H1 (cell line): ENCODE measurements at regions not wholly inside any gene's neighbourhood (a gene's known extent, or its start where the extent isn't known, plus 50 kb on each side); places are given as distances from the start of the nearest gene placed in this dataset.

Source experiments
- CTCF ChIA-PET: fragments of 300-600 bp; sonication (Branson Sonifier 250); formaldehyde crosslinking; loops from one replicate; lab custom pipeline; 2021; ENCODE audit not compliant: partially characterized antibody; lab: Charles Lee
- POLR2A ChIA-PET: fragments of 300-600 bp; sonication (Branson Sonifier 250); formaldehyde crosslinking; loops from one replicate; lab custom pipeline; 2021; ENCODE audit warnings: inconsistent platforms; ENCODE audit not compliant: partially characterized antibody; lab: Charles Lee
- DNase-seq, 2 experiments: peaks; one replicate each; pipeline versions ENCODE4 v3.0.0 to v3.0.0-alpha.2; 2010 to 2022; ENCODE audit warnings: low spot score in 2 of 2, low read depth in 1 of 2, mixed read lengths in 1 of 2
- FAIRE-seq: peaks from 2 replicates; lab custom pipeline; 2011; peaks lifted over from hg19 to GRCh38; lab: Jason Lieb, UNC
- H2AFZ ChIP-seq: 2 replicates; pipeline ENCODE4 v1.8.1; 2012; ENCODE audit warnings: low read length, inconsistent platforms
- H2AK5ac ChIP-seq: 2 replicates; pipeline ENCODE4 v1.6.1; 2013; ENCODE audit warnings: low read depth, low read length
- H2BK120ac ChIP-seq: replicated peaks from 2 replicates; pipeline ENCODE3; 2013; ENCODE audit warnings: low read depth, low read length, inconsistent platforms
- H2BK12ac ChIP-seq: 2 replicates; pipeline ENCODE4 v1.6.1; 2013; ENCODE audit warnings: low read depth, low read length
- H2BK15ac ChIP-seq: 2 replicates; pipeline ENCODE4 v1.6.1; 2013; ENCODE audit warnings: low read length
- H2BK20ac ChIP-seq: 2 replicates; pipeline ENCODE4 v1.6.1; 2013; ENCODE audit warnings: low read length
- H2BK5ac ChIP-seq: 2 replicates; pipeline ENCODE4 v1.6.1; 2013; ENCODE audit warnings: low read depth, low read length
- H3K14ac ChIP-seq: 2 replicates; pipeline ENCODE4 v1.6.1; 2013; ENCODE audit warnings: inconsistent platforms; ENCODE audit not compliant: insufficient read length
- H3K18ac ChIP-seq: 2 replicates; pipeline ENCODE4 v1.6.1; 2013; ENCODE audit warnings: low read length; ENCODE audit errors: extremely low read depth
- H3K23ac ChIP-seq: 2 replicates; pipeline ENCODE4 v1.6.1; 2013; ENCODE audit warnings: inconsistent platforms; ENCODE audit not compliant: insufficient read length
- H3K23me2 ChIP-seq: 2 replicates; pipeline ENCODE4 v1.6.1; 2013; ENCODE audit warnings: low read depth, low read length
- H3K27ac ChIP-seq: 2 replicates; pipeline ENCODE4 v1.6.1; 2011; ENCODE audit warnings: low read depth, low read length, inconsistent platforms
- H3K27me3 ChIP-seq, 4 experiments: replicated peaks in 1 of 4; 1 replicate in 1 of 4; 2 replicates in 3 of 4; pipeline versions ENCODE4 v1.6.1 to v1.8.1; 2011 to 2013; ENCODE audit warnings: low read length in 3 of 4, mild to moderate bottlenecking in 3 of 4, inconsistent platforms in 2 of 4, mixed read lengths in 2 of 4, moderate library complexity in 1 of 4; ENCODE audit not compliant: control insufficient read depth in 3 of 4, insufficient read depth in 3 of 4; ENCODE audit errors: extremely low read depth in 1 of 4
- H3K36me3 ChIP-seq, 4 experiments: 2 replicates each; pipeline versions ENCODE4 v1.6.1 to v1.8.1; 2011 to 2013; ENCODE audit warnings: mild to moderate bottlenecking in 4 of 4, low read length in 3 of 4, moderate library complexity in 2 of 4, control low read depth in 1 of 4, inconsistent platforms in 1 of 4; ENCODE audit not compliant: insufficient read depth in 4 of 4, control insufficient read depth in 2 of 4
- H3K4ac ChIP-seq: replicated peaks from 2 replicates; pipeline ENCODE3; 2013; ENCODE audit warnings: low read length, low read depth, mixed read lengths, inconsistent platforms; ENCODE audit not compliant: insufficient read length
- H3K4me1 ChIP-seq, 4 experiments: replicated peaks in 1 of 4; 1 replicate in 1 of 4; 2 replicates in 3 of 4; pipeline versions ENCODE4 v1.6.1 to v1.8.1; 2011 to 2013; ENCODE audit warnings: low read length in 3 of 4, inconsistent platforms in 2 of 4, mixed read lengths in 1 of 4; ENCODE audit not compliant: insufficient read depth in 4 of 4, control insufficient read depth in 3 of 4
- H3K4me2 ChIP-seq, 2 experiments: 2 replicates each; pipeline versions ENCODE4 v1.6.1 to v1.8.1; 2011 to 2013; ENCODE audit warnings: low read depth in 2 of 2, low read length in 2 of 2, control low read depth in 1 of 2, inconsistent platforms in 1 of 2, mild to moderate bottlenecking in 1 of 2; ENCODE audit not compliant: insufficient read depth in 1 of 2
- H3K4me3 ChIP-seq, 4 experiments: fragments of 200-600, 300-600 bp in 1 of 4; sonication (generic), shearing (Covaris generic), sonication (Bioruptor Twin) in 1 of 4; 2 replicates each; pipeline versions ENCODE4 v1.5.1 to v1.8.1; 2011 to 2016; ENCODE audit warnings: low read length in 4 of 4, low read depth in 3 of 4, control low read depth in 2 of 4, inconsistent platforms in 2 of 4, mild to moderate bottlenecking in 2 of 4, mixed read lengths in 1 of 4, moderate library complexity in 1 of 4; ENCODE audit not compliant: insufficient read depth in 2 of 4; ENCODE audit errors: extremely low read depth in 1 of 4
- H3K56ac ChIP-seq: replicated peaks from 2 replicates; pipeline ENCODE3; 2013; ENCODE audit warnings: low read depth, mild to moderate bottlenecking, mixed read lengths, low read length, inconsistent platforms; ENCODE audit not compliant: insufficient read length
- H3K79me1 ChIP-seq: 2 replicates; pipeline ENCODE4 v1.6.1; 2013; ENCODE audit warnings: low read depth, low read length, control low read depth
- H3K79me2 ChIP-seq, 2 experiments: 2 replicates each; pipeline versions ENCODE4 v1.6.1 to v1.8.1; 2012 to 2013; ENCODE audit warnings: low read length in 2 of 2, mild to moderate bottlenecking in 2 of 2, inconsistent platforms in 1 of 2; ENCODE audit not compliant: insufficient read depth in 2 of 2, control insufficient read depth in 1 of 2
- H3K9ac ChIP-seq, 4 experiments: replicated peaks in 1 of 4; 1 replicate in 1 of 4; 2 replicates in 3 of 4; pipeline versions ENCODE4 v1.6.1 to v1.8.1; 2011 to 2013; ENCODE audit warnings: low read depth in 3 of 4, low read length in 3 of 4, control low read depth in 2 of 4, mild to moderate bottlenecking in 2 of 4, moderate library complexity in 2 of 4, inconsistent platforms in 1 of 4; ENCODE audit errors: extremely low read depth in 1 of 4
- H3K9me3 ChIP-seq, 2 experiments: 2 replicates each; pipeline versions ENCODE4 v1.6.1 to v1.8.1; 2012 to 2013; ENCODE audit warnings: mild to moderate bottlenecking in 2 of 2, moderate library complexity in 2 of 2, control low read depth in 1 of 2, inconsistent platforms in 1 of 2, low read depth in 1 of 2, low read length in 1 of 2, mixed read lengths in 1 of 2; ENCODE audit not compliant: insufficient read depth in 2 of 2
- H4K20me1 ChIP-seq, 2 experiments: replicated peaks in 1 of 2; 2 replicates each; pipeline versions ENCODE3 to v1.8.1; 2011 to 2013; ENCODE audit warnings: inconsistent platforms in 2 of 2, low read length in 2 of 2, mild to moderate bottlenecking in 1 of 2; ENCODE audit not compliant: insufficient read depth in 2 of 2, control insufficient read depth in 1 of 2
- H4K5ac ChIP-seq: 2 replicates; pipeline ENCODE4 v1.6.1; 2013; ENCODE audit warnings: low read length, low read depth, mixed read lengths, inconsistent platforms; ENCODE audit not compliant: insufficient read length
- H4K8ac ChIP-seq: 2 replicates; pipeline ENCODE4 v1.8.0; 2013; ENCODE audit warnings: mild to moderate bottlenecking, moderate library complexity, low read length, inconsistent platforms; ENCODE audit not compliant: insufficient read depth; ENCODE audit errors: extremely low read depth
- H4K91ac ChIP-seq: replicated peaks from 2 replicates; pipeline ENCODE3; 2013; ENCODE audit warnings: low read length, mixed read lengths, inconsistent platforms; ENCODE audit not compliant: insufficient read length
- CTBP2 ChIP-seq: IDR thresholded peaks from 2 replicates; pipeline ENCODE4 v1.7.0; 2011; ENCODE audit warnings: borderline replicate concordance, mild to moderate bottlenecking, moderate library complexity, mixed read lengths, low read length; ENCODE audit not compliant: insufficient read depth, insufficient read length
- EGR1 ChIP-seq: IDR thresholded peaks from 2 replicates; pipeline ENCODE4 v1.6.1; 2011; ENCODE audit warnings: low read depth, low read length, borderline replicate concordance
- JUN ChIP-seq: IDR thresholded peaks from 2 replicates; pipeline ENCODE4 v1.6.1; 2011; ENCODE audit warnings: low read depth, mild to moderate bottlenecking, improper control_type of control experiment, low read length
- SP4 ChIP-seq: IDR thresholded peaks from 2 replicates; pipeline ENCODE4 v1.6.1; 2012; ENCODE audit warnings: low read length, inconsistent platforms
- whole genome bisulfite sequencing, 2 experiments: shearing (Covaris generic) in 1 of 2; methylation state at CpG; one replicate each; pipeline versions ENCODE4 v1.1.6 to v1.1.7; 2013 to 2015; ENCODE audit warnings: low lambda C conversion rate in 2 of 2, mixed read lengths in 2 of 2, inconsistent platforms in 1 of 2, low coverage in 1 of 2, missing lambda C conversion rate in 1 of 2; ENCODE audit not compliant: insufficient replicate concordance in 2 of 2, insufficient coverage in 1 of 2, insufficient read length in 1 of 2; ENCODE audit errors: extremely low coverage in 1 of 2, missing lambda C conversion rate in 1 of 2; 5-methylcytosine and 5-hydroxymethylcytosine counted together

DNA sequence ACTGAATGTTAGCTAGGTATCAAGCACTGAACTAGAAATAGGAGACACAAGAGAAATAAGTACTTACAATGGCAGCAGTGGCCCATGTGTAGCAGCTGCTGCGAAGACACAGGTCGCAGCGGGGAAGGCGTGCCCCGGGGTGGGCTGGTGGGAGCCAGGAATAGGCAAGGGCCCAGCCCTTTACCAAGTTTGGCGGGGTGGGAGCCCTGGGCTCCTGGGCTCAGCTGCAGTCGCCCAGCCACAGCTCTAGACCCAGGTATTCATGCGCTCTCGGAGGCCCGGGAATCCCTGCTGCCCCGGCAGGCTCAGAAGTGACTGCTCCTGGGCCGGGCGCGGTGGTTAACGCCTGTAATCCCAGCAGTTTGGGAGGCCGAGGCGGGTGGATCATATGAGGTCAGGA lies 1287.3 kb downstream of the CNTNAP5 start:
- no peaks in the 10 kb centered on the region for H3K9me3 ChIP-seq
- H3K23me2 ChIP-seq: no peaks in the 10 kb centered on the region
- H2BK15ac ChIP-seq: no peak overlapping the region
- no peaks in the 10 kb centered on the region for H3K27me3 ChIP-seq
- no peak overlapping the region for H3K9ac ChIP-seq
- H2AK5ac ChIP-seq: no peak overlapping the region
- H3K23ac ChIP-seq: no peak overlapping the region
- H3K27ac ChIP-seq: no peak overlapping the region
- WGBS, 2 experiments: 98% methylated on average over 17 of the region's 17 CpGs; no CpG with 5 or more reads in 1 of the 2 experiments
- no peak overlapping the region for H3K4ac ChIP-seq
- DNase-seq: no peak
- no peak overlapping the region for H4K91ac ChIP-seq
- POLR2A ChIA-PET: no interaction called here
- H4K20me1 ChIP-seq: no peaks in the 10 kb centered on the region
- H2BK12ac ChIP-seq: no peak overlapping the region
- no peaks in the 10 kb centered on the region for H3K79me2 ChIP-seq
- no peak overlapping the region for H2BK120ac ChIP-seq
- no peak overlapping the region for H4K8ac ChIP-seq
- CTCF ChIA-PET: interaction anchor here (2.4 kb wide), 1 partner anchor 1284 kb away, joined by 6 read pairs; no protein-coding TSS in a partner anchor
- H3K79me1 ChIP-seq: no peaks in the 10 kb centered on the region
- H3K4me3 ChIP-seq: no peak overlapping the region
- no peak overlapping the region for H2AFZ ChIP-seq
- H3K56ac ChIP-seq: no peak overlapping the region
- H3K18ac ChIP-seq: no peak overlapping the region
- H2BK5ac ChIP-seq: no peak overlapping the region
- FAIRE-seq: no peak
- H3K4me2 ChIP-seq: no peak overlapping the region
- no peaks in the 10 kb centered on the region for H3K4me1 ChIP-seq
- H3K36me3 ChIP-seq: no peaks in the 10 kb centered on the region
- no peak overlapping the region for H2BK20ac ChIP-seq
- H3K14ac ChIP-seq: no peak overlapping the region
- TF ChIP-seq CTBP2 (no peak), JUN (no peak), SP4 (no peak), EGR1 (no peak)
- no peak overlapping the region for H4K5ac ChIP-seq
